ENCODE measurements at regions not wholly inside any gene's neighbourhood (a gene's known extent, or its start where the extent isn't known, plus 50 kb on each side); places are given as distances from the start of the nearest gene placed in this dataset.

DNA sequence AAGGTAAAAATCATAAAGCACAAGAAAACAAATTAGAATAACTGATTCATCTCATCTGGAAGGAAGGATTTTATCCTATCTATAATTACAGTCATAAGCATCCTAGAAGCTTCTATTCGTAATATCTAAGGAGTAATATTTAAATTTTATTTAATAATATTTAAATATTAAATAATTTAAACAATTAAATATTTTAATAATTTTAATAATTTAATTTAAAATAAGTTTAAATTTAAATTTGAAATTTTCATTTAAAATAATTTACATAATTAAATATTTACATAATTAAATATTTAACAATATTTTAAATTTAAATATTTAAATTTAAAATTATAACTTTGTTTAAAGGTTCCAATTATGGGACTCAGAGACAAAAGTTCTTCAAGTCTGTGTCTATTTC lies 127.5 kb upstream of the GK2 start:
- H3K27ac ChIP-seq (ENCODE audit: low read depth, low read length) = no peak overlapping the region
- H3K4me1 Mint-ChIP-seq = peaks cover 15% of the 10 kb centered on the region
- no peak overlapping the region for H3K4me3 Mint-ChIP-seq
- H3K9me3 ChIP-seq (ENCODE audit: control insufficient read depth, low read length) = no peaks in the 10 kb centered on the region
- no peaks in the 10 kb centered on the region for H3K27me3 Mint-ChIP-seq (ENCODE audit: insufficient read depth)
- H3K27ac Mint-ChIP-seq = no peak overlapping the region
- TF ChIP-seq, protein P1, sequence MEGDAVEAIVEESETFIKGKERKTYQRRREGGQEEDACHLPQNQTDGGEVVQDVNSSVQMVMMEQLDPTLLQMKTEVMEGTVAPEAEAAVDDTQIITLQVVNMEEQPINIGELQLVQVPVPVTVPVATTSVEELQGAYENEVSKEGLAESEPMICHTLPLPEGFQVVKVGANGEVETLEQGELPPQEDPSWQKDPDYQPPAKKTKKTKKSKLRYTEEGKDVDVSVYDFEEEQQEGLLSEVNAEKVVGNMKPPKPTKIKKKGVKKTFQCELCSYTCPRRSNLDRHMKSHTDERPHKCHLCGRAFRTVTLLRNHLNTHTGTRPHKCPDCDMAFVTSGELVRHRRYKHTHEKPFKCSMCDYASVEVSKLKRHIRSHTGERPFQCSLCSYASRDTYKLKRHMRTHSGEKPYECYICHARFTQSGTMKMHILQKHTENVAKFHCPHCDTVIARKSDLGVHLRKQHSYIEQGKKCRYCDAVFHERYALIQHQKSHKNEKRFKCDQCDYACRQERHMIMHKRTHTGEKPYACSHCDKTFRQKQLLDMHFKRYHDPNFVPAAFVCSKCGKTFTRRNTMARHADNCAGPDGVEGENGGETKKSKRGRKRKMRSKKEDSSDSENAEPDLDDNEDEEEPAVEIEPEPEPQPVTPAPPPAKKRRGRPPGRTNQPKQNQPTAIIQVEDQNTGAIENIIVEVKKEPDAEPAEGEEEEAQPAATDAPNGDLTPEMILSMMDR (conservative IDR thresholded peaks at IDR 0.05) = no peak
- no peak for DNase-seq
- H3K4me1 ChIP-seq (ENCODE audit: control insufficient read depth, insufficient read depth, low read length) = peaks cover 5% of the 10 kb centered on the region
- no CpG with 5 or more reads among the region's 1 CpG for WGBS, 2 experiments (ENCODE audit: insufficient coverage in 1 of 2, insufficient read length in 1 of 2)
- no peak overlapping the region for H3K9ac ChIP-seq (ENCODE audit: extremely low read depth, low read length, poor library complexity, severe bottlenecking)
- no peaks in the 10 kb centered on the region for H3K27me3 ChIP-seq (ENCODE audit: control insufficient read depth, insufficient read depth, low read length, poor library complexity, severe bottlenecking)
- no peaks in the 10 kb centered on the region for H3K9me3 Mint-ChIP-seq
- no peaks in the 10 kb centered on the region for H3K36me3 ChIP-seq (ENCODE audit: control insufficient read depth, insufficient read depth, low read length)
- H3K4me3 ChIP-seq (ENCODE audit: low read length) = no peak overlapping the region
- no peaks in the 10 kb centered on the region for H3K36me3 Mint-ChIP-seq (ENCODE audit: low read depth)

DNA sequence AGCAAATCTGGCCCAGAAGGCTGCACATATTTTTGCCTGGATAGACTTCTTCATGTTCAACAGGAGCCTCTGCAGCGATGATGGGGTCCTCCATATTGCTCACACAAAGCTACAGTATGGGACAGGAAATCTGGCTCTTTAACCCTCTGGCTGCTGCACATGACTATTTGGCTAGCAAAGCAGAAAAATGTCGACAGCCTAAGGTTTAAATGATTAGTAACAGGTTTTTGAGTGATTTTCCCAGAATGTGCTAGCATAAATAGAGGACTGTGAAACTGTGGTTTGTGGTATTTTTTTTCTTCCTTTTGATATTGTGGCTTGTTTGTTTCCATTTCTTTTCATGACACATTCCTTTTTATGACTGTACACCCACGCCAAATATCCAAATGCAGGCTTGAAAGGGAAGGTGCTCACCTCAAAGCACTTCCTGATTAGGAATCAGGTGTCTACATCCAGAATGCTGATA lies 120.2 kb upstream of the GK2 start:
- H3K4me1 Mint-ChIP-seq = peaks cover 10% of the 10 kb centered on the region
- peaks cover 7% of the 10 kb centered on the region for H3K4me1 ChIP-seq (ENCODE audit: control insufficient read depth, insufficient read depth, low read length)
- WGBS, 2 experiments (ENCODE audit: insufficient coverage in 1 of 2, insufficient read length in 1 of 2) = 94 to 100% methylated on average over 1 to 3 of the region's 3 CpGs
- H3K4me3 ChIP-seq (ENCODE audit: low read length) = no peak overlapping the region
- no peaks in the 10 kb centered on the region for H3K9me3 Mint-ChIP-seq
- H3K9ac ChIP-seq (ENCODE audit: extremely low read depth, low read length, poor library complexity, severe bottlenecking) = no peak overlapping the region
- H3K36me3 Mint-ChIP-seq (ENCODE audit: low read depth) = no peaks in the 10 kb centered on the region
- no peak overlapping the region for H3K27ac Mint-ChIP-seq
- H3K36me3 ChIP-seq (ENCODE audit: control insufficient read depth, insufficient read depth, low read length) = no peaks in the 10 kb centered on the region
- H3K27me3 ChIP-seq (ENCODE audit: control insufficient read depth, insufficient read depth, low read length, poor library complexity, severe bottlenecking) = no peaks in the 10 kb centered on the region
- TF ChIP-seq, protein P1 (conservative IDR thresholded peaks at IDR 0.05) = no peak
- no peak for DNase-seq
- H3K9me3 ChIP-seq (ENCODE audit: control insufficient read depth, low read length) = no peaks in the 10 kb centered on the region
- no peaks in the 10 kb centered on the region for H3K27me3 Mint-ChIP-seq (ENCODE audit: insufficient read depth)
- H3K4me3 Mint-ChIP-seq = no peak overlapping the region
- H3K27ac ChIP-seq (ENCODE audit: low read depth, low read length) = no peak overlapping the region

DNA sequence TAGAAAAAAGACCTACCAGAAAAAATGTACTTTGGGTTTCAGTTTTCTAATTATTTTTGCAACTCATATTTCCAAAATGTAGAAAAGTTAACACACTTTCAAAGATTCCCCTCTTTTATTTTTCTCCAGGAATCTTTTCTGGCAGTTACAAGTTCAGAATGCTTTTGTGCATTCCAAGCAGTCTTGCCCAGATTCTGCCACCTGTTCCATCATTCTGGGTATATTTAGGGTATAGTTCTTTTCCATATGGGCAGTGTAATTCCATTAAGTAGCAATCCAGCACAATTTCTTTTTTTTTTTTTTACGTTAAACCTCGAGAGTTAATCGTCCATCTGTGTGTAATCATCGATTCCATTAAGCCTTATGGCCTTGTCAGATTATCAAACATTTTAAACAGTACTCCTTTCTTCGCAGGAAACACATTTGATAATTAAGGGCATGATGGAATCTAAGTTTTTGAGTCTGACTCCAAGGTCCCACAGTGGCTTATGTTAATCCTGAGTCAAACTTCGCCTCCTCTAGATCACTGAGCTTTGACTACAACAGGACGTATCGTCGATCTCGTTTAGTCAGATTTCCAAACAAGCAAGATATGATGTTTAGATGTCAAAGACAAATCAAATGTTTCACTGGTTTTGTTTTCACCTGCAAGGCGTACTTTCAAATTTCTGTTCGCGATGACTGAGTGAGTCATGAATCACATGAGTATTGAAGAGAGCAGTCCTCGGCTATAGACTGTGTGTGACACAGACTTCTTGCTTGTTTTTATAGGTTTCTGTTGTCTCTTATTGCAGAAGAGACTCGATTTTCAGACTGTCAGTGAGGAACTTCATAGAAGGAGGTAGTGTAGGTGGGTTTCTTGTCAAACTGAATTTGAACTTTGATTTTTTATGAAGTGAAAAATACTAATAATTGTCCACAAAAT lies 118.9 kb upstream of the GK2 start:
- no peaks in the 10 kb centered on the region for H3K36me3 Mint-ChIP-seq (ENCODE audit: low read depth)

More for the DNA sequence above, 118.9 kb upstream of the GK2 start:
- no peaks in the 10 kb centered on the region for H3K27me3 ChIP-seq (ENCODE audit: control insufficient read depth, insufficient read depth, low read length, poor library complexity, severe bottlenecking)
- Mint-ChIP-seq H3K9me3 (no peaks in the 10 kb centered on the region), H3K27me3 (ENCODE audit: insufficient read depth) (no peaks in the 10 kb centered on the region), H3K4me1 (peaks cover 10% of the 10 kb centered on the region), H3K27ac (no peak overlapping the region), H3K4me3 (no peak overlapping the region)
- 91 to 98% methylated on average over 10 to 15 of the region's 15 CpGs for WGBS, 2 experiments (ENCODE audit: insufficient coverage in 1 of 2, insufficient read length in 1 of 2)
- H3K36me3 ChIP-seq (ENCODE audit: control insufficient read depth, insufficient read depth, low read length) = no peaks in the 10 kb centered on the region
- H3K27ac ChIP-seq (ENCODE audit: low read depth, low read length) = no peak overlapping the region
- TF ChIP-seq, protein P1 (conservative IDR thresholded peaks at IDR 0.05) = no peak
- no peaks in the 10 kb centered on the region for H3K9me3 ChIP-seq (ENCODE audit: control insufficient read depth, low read length)
- H3K4me1 ChIP-seq (ENCODE audit: control insufficient read depth, insufficient read depth, low read length) = peaks cover 7% of the 10 kb centered on the region
- H3K9ac ChIP-seq (ENCODE audit: extremely low read depth, low read length, poor library complexity, severe bottlenecking) = no peak overlapping the region
- H3K4me3 ChIP-seq (ENCODE audit: low read length) = no peak overlapping the region
- DNase-seq = no peak

Data from endodermal cell (in vitro differentiated cells).